NCI-H446 (cell line): ENCODE measurements at regions not wholly inside any gene's neighbourhood (a gene's known extent, or its start where the extent isn't known, plus 50 kb on each side); places are given as distances from the start of the nearest gene placed in this dataset.

Source experiments
- DNase-seq, 2 experiments: peaks; one replicate each; lab custom pipeline; 2025; lab: John Stamatoyannopoulos, UW

DNA sequence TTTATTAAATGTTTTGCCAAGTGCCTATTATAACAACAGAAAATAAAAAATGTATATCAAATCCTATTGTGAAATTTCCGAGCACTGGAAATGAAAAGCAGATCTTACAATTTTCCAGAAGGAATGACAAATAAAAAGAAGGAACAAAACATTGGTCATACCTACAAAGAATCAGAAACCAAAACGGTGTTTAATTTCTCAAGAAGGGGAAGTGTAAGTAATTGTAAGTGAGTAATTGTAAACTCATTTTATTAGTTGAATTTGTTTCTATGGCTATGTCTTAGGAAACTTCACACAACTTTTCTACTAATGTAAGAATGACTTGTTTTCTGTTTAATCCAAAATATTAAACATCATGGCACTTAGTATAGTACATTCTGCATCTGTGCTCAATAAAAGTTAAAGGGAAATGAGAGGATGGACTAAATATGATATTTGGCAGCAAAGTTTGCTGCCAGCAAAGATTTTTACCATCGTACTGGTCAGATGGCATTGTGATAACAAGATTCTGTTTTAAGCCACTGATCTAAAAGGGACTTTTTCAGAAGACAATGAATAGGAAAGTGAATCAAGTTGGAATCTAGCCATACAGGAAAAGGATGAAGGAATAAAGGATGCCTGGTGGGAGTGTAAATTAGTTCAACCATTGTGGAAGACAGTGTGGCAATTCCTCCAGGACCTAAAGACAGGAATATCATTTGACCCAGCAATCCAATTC, 232.4 kb downstream of the NFKBIZ start:
- DNase-seq, result no peak

- no peak for DNase-seq
Measured at GRCh38 chr3:102083473-102083872, 234.2 kb downstream of the NFKBIZ start.

- DNase-seq, result no peak
Measured at GRCh38 chr3:102084006-102084405, 234.7 kb downstream of the NFKBIZ start.

DNA sequence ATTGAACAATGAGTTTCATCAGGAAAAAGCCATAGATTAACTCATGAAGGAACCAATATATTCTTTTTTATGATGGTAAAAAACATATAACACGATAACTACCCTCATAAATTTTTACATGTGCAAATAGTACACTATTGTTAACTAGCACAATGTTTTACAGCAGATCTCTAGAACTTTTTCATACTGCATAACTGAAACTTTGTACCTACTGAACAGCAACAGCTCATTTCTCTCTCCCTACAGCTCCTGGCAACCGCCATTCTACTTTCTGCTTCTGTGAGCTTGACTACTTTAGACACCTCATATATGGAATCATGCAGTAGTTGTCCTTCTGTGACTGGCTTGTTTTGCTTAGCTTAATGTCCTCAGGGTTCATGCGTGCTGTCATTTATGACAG, 235.4 kb downstream of the NFKBIZ start:
- DNase-seq, result no peak

DNA sequence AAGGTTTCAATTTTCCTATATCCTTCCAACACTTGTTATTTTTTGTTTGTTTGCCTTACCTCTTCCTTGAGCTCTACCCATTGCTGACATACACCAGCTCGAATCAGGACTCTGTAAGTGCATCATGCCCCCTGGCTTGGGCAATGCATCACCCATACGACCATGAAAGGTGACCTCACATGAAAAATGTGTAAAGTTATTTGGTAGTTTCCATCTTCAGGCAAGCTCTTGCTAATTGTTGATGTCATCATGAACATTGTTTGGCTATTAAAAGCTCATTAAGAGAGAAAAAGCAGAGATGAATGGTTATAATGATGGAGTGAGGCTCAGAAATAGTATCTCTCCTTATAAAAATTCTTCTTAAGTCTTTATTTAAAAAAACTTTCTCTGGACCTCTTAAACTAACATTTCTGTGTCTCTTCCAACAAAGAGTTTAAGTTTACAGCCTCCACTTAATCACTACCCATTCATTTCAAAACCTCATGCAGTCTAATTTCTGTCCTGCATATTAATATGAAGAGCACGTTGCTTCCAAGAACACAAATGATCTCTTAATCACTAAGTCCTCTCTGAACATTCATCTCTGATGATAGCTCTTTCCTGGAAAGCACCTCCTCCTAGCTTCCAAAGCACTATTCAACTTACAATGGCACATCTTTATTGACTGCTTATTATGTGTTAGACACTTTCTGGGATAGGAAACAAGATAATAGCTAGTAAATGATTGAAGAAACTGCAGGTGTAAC, 236.3 kb downstream of the NFKBIZ start:
- no peak for DNase-seq

DNA sequence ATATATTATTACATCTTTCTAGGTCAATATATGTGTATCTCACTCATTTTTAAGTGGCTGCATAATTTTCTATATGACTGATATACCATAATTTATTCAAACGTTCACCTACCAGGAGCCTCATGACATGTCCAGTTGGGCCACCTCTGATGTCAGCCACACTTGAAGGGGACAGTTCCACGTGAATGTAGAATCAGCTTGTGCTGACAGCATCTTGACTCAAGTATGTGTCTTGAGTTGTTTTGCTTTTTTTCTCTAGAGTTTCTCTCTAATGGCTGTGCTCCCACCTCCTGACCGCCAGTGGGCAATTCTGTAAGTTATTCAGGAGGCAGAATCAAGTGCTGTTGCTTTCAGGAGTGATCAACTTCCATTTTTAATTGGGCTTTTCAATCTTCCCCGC, 237.9 kb downstream of the NFKBIZ start:
- no peak for DNase-seq

DNA sequence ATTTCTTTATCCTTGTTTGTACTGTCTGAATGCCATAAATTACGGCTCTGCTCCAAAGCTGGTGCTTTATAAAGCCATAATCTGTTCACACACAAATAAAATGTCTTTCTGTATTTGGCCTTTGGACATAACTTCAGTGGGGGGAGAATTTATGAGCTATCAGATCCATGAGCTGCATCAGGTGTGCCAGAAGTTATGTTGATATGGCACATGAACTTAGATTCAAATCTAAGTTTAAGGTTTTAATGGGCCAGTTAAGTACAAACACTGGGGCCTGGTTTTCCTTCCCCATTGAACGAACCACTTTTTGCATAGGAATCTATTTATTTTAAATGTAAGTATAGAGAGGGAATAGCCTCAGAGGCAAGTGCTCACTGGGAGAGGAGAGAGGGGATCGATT, 239.9 kb downstream of the NFKBIZ start:
- DNase-seq, result no peak

- DNase-seq, result no peak
Measured at GRCh38 chr3:102089904-102090720, 240.8 kb downstream of the NFKBIZ start.

DNA sequence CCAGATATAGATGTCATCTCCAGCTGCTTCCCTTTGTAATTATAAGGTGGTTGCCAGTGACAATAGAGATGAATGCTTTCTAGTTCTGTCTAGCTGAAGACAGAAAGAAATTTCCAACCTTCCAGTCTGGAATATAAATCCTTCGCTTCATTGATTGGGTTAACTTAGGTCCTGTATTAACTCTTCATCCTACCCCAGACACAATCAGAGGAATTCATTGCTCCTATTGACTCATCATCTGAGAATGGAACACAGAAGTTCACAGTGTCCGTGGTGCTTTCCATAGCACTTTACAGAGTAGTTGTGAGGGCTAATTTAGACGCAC, 241.4 kb downstream of the NFKBIZ start:
- DNase-seq, result no peak

- no peak for DNase-seq
Measured at GRCh38 chr3:102091358-102091757, 242.0 kb downstream of the NFKBIZ start.

GRCh38 chr3:102092617-102093466, 243.5 kb downstream of the NFKBIZ start:
- DNase-seq, result no peak

- DNase-seq, result no peak
Measured at GRCh38 chr3:102094506-102094905, 245.2 kb downstream of the NFKBIZ start.

DNA sequence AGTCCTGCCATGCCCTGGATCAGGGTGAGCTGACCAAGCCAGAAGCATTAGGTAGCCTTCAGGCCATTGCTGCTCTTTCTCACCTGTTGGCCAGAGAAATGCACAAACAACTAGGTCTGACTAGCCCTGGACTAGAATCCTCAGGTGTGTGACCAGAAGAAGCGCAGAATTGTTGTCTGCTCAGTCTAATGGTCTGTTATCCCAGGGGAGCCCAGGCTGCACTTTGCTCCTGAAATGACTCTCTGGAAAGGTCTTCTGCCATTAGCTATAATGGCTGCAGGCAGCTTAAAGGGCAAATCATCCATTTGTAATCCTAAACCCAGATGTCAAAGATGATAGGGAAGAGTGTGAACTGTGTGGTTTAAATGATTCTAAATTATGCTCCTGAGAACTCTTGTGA, 246.1 kb downstream of the NFKBIZ start:
- DNase-seq, result no peak

DNA sequence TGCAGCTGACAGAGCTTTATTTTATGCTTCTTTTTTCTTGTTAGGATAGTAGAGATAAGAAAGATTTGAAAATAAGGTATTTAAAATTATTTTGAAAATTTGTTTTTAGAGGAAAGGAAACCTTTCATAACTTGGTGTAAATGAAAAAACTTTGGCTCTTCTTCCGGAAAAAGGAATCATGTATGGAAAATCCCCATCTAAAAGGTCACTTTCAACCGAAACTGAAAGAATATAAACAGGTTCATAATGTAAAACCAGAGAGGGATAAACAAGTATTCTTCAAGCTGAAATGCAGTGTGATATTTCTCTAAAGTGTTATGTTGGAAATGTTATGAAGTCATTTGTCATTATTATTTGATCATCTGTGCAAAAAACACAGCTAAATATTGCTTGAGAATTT, 246.8 kb downstream of the NFKBIZ start:
- no peak for DNase-seq

GRCh38 chr3:102098130-102098885, 249.0 kb downstream of the NFKBIZ start:
- no peak for DNase-seq

- DNase-seq, result no peak
Measured at GRCh38 chr3:102099913-102100312, 250.6 kb downstream of the NFKBIZ start.

GRCh38 chr3:102102394-102102793, 253.1 kb downstream of the NFKBIZ start:
- no peak for DNase-seq

GRCh38 chr3:102104033-102104432, 254.7 kb downstream of the NFKBIZ start:
- DNase-seq, result no peak

DNA sequence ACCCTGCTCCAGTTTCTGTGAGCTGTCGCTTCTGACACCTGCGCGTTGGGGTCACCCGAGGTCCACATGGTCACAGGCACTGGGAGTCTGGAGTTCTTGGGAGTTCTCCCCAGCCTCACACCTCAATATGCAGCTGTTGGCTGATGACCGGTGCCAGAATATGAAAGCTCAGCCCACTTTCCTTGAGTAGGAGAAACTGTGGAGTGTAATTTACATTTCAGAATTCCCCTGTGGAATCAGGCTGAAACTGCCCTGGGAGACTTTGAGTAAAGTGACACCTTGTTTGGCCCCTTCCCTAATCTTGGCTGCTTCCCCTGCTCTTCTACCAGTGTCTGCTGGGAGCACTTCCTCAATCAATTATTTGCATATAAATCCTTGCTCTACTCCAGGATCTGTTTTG, 255.9 kb downstream of the NFKBIZ start:
- no peak for DNase-seq

DNA sequence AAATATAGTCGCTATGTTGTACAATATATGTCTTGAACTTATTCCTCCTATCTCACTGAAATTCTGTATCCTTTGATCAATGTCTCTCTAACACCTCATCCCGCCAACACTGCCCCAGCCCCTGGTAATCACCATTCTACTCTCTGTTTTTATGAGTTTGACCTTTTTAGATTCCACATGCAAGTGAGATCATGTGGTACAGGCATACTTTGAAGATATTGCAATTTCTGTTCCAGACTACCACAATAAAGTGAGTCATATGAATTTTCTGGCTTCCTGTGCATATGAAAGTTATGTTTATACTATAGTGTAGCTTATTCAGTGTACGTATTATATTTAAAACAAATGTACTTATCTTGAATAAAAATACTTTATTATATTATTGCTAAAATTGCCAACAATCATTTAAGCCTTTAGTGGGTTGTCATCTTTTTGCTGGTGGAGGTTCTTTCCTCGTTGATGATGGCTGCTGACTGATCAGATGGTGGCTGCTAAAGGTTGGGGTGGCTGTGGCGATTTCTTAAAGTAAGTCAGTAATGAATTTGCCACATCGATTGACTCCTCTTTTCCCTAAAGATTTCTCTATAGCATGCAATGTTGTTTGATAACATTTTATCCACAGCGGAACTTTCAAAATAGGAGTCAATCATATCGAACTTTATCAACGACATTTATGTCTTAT, 257.2 kb downstream of the NFKBIZ start:
- DNase-seq, result no peak
